ENCODE measurements at regions not wholly inside any gene's neighbourhood (a gene's known extent, or its start where the extent isn't known, plus 50 kb on each side); places are given as distances from the start of the nearest gene placed in this dataset.

DNA sequence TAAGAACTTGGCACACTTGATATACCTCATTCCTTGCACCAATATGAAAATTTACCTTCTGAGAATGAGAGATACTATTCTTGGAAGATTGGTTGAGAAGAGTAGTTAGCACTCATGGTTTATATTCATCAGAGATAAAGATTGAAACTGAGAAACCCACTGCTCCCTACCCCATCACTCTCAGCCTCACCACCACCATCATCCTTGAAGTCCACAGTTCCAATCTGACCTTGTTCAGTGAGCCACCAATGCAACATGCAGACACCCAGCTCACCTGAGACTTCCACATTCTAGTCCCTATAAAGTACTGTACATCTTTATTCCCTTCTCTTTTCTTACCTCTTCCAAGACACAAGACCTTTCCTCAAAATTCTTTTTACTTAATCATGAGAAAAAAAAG, 869.0 kb downstream of the TRIB2 start:
- TF ChIP-seq, protein P1, sequence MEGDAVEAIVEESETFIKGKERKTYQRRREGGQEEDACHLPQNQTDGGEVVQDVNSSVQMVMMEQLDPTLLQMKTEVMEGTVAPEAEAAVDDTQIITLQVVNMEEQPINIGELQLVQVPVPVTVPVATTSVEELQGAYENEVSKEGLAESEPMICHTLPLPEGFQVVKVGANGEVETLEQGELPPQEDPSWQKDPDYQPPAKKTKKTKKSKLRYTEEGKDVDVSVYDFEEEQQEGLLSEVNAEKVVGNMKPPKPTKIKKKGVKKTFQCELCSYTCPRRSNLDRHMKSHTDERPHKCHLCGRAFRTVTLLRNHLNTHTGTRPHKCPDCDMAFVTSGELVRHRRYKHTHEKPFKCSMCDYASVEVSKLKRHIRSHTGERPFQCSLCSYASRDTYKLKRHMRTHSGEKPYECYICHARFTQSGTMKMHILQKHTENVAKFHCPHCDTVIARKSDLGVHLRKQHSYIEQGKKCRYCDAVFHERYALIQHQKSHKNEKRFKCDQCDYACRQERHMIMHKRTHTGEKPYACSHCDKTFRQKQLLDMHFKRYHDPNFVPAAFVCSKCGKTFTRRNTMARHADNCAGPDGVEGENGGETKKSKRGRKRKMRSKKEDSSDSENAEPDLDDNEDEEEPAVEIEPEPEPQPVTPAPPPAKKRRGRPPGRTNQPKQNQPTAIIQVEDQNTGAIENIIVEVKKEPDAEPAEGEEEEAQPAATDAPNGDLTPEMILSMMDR (optimal IDR thresholded peaks at IDR 0.05 in 1 of 3, IDR thresholded peaks at IDR 0.05 in 1 of 3, conservative IDR thresholded peaks at IDR 0.05 in 1 of 3; ENCODE audit: extremely low read depth in 1 of 3, insufficient read depth in 2 of 3, low read length in 3 of 3), result no peak
- no peak for TF ChIP-seq EZH2 (IDR thresholded peaks at IDR 0.05; ENCODE audit: low read length)
- H3K27me3 ChIP-seq (ENCODE audit: control insufficient read depth, extremely low read depth, insufficient read depth, low read length), result no peaks in the 10 kb centered on the region
- no peak for FAIRE-seq

DNA sequence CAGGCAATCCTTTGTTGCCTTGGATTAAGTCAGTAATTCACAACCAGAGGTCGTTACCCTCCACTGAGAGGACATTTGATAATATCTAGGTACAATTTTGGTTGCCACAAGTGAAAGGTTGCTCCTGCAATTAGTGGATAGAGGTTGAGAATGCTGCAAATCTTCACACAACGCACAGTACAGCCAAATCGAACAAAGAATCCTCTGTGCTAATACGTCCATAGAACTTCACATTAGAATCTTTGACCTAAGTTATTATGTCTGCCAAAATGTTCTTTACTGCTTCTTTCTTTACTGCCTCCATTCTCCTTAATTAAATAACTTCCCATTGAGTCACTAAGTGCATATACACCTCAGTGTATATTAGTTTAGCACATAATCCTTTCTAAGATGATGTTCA, 879.5 kb downstream of the TRIB2 start:
- no peaks in the 10 kb centered on the region for H3K9me1 ChIP-seq (ENCODE audit: control insufficient read depth, extremely low read depth, insufficient read depth, low read length)
- H3K4me3 ChIP-seq (ENCODE audit: control insufficient read depth in 2 of 3, extremely low read depth in 1 of 3, insufficient read depth in 2 of 3, low read depth in 1 of 3, low read length in 3 of 3), result no peak overlapping the region
- H3K9ac ChIP-seq (ENCODE audit: control insufficient read depth, extremely low read depth, insufficient read depth, low read length), result no peak overlapping the region
- H2AFZ ChIP-seq (ENCODE audit: control insufficient read depth, low read length), result peak overlapping the region; percentile 15
- no peaks in the 10 kb centered on the region for H3K79me2 ChIP-seq (ENCODE audit: control insufficient read depth, insufficient read depth, low read length)
- TF ChIP-seq EZH2 (IDR thresholded peaks at IDR 0.05; ENCODE audit: low read length), result no peak
- TF ChIP-seq, protein P1 (optimal IDR thresholded peaks at IDR 0.05 in 1 of 3, IDR thresholded peaks at IDR 0.05 in 1 of 3, conservative IDR thresholded peaks at IDR 0.05 in 1 of 3; ENCODE audit: extremely low read depth in 1 of 3, insufficient read depth in 2 of 3, low read length in 3 of 3), result no peak
- H3K4me1 ChIP-seq (ENCODE audit: control insufficient read depth, extremely low read depth, insufficient read depth, low read length), result no peaks in the 10 kb centered on the region
- no peaks in the 10 kb centered on the region for H3K27me3 ChIP-seq (ENCODE audit: control insufficient read depth, extremely low read depth, insufficient read depth, low read length)
- DNase-seq (ENCODE audit: low read depth, low spot score), result no peak
- H4K20me1 ChIP-seq (ENCODE audit: control insufficient read depth, extremely low read depth, insufficient read depth, low read length), result no peaks in the 10 kb centered on the region
- no peak overlapping the region for H3K27ac ChIP-seq (ENCODE audit: control insufficient read depth, insufficient read depth, low read length)
- no peak overlapping the region for H3K4me2 ChIP-seq (ENCODE audit: control insufficient read depth, extremely low read depth, insufficient read depth, low read depth, low read length)
- peak; percentile 20 for FAIRE-seq
- no peaks in the 10 kb centered on the region for H3K36me3 ChIP-seq (ENCODE audit: control insufficient read depth in 2 of 2, extremely low read depth in 1 of 2, insufficient read depth in 2 of 2, low read length in 2 of 2)
- dilution Hi-C loops (cut with MboI; ENCODE audit: extremely low pct_ligation_motif_present, low sequenced_read_pairs), result no loop called here
- no peaks in the 10 kb centered on the region for H3K9me3 ChIP-seq (ENCODE audit: control insufficient read depth, low read depth, low read length)

More for the DNA sequence above, 869.0 kb downstream of the TRIB2 start:
- no peaks in the 10 kb centered on the region for H4K20me1 ChIP-seq (ENCODE audit: control insufficient read depth, extremely low read depth, insufficient read depth, low read length)
- H3K4me1 ChIP-seq (ENCODE audit: control insufficient read depth, extremely low read depth, insufficient read depth, low read length), result no peaks in the 10 kb centered on the region
- no peaks in the 10 kb centered on the region for H3K79me2 ChIP-seq (ENCODE audit: control insufficient read depth, insufficient read depth, low read length)
- H3K9ac ChIP-seq (ENCODE audit: control insufficient read depth, extremely low read depth, insufficient read depth, low read length), result no peak overlapping the region
- dilution Hi-C loops (cut with MboI; ENCODE audit: extremely low pct_ligation_motif_present, low sequenced_read_pairs), result no loop called here
- H3K9me1 ChIP-seq (ENCODE audit: control insufficient read depth, extremely low read depth, insufficient read depth, low read length), result no peaks in the 10 kb centered on the region
- H3K4me2 ChIP-seq (ENCODE audit: control insufficient read depth, extremely low read depth, insufficient read depth, low read depth, low read length), result no peak overlapping the region
- H3K9me3 ChIP-seq (ENCODE audit: control insufficient read depth, low read depth, low read length), result no peaks in the 10 kb centered on the region
- no peak for DNase-seq (ENCODE audit: low read depth, low spot score)
- H3K27ac ChIP-seq (ENCODE audit: control insufficient read depth, insufficient read depth, low read length), result no peak overlapping the region
- H3K4me3 ChIP-seq (ENCODE audit: control insufficient read depth in 2 of 3, extremely low read depth in 1 of 3, insufficient read depth in 2 of 3, low read depth in 1 of 3, low read length in 3 of 3), result no peak overlapping the region
- H3K36me3 ChIP-seq (ENCODE audit: control insufficient read depth in 2 of 2, extremely low read depth in 1 of 2, insufficient read depth in 2 of 2, low read length in 2 of 2), result no peaks in the 10 kb centered on the region
- no peak overlapping the region for H2AFZ ChIP-seq (ENCODE audit: control insufficient read depth, low read length)
